ENCODE measurements at regions not wholly inside any gene's neighbourhood (a gene's known extent, or its start where the extent isn't known, plus 50 kb on each side); places are given as distances from the start of the nearest gene placed in this dataset.
"Not testable (repeated sequence)": the region's sequence is repeated elsewhere in the genome, so short reads cannot be mapped to it uniquely, and the experiment has no call there.

- 33 to 46% methylated on average over 2 of the region's 2 CpGs for WGBS, 2 donors (ENCODE audit: low coverage in 1 of 2)
- H3K27me3 ChIP-seq = no peaks in the 10 kb centered on the region
- H3K27ac ChIP-seq = no peak overlapping the region
- intact Hi-C loops (cut with DNase I; ENCODE audit: low total_unique reads) = no loop called here
- DNase-seq = no peak
- no peaks in the 10 kb centered on the region for H3K36me3 ChIP-seq
- H3K4me3 ChIP-seq = no peak overlapping the region
- in situ Hi-C loops (cut with MboI; ENCODE audit: low pct_ligation_motif_present in 1 of 4, low pct_unique_long_range_greater_than_20kb in 1 of 4, low sequenced_read_pairs in 3 of 4) = loop anchor here in 3 of 4 donors (10.0 to 25.0 kb wide), 2 partner anchors 562 to 565 kb away; partner anchors contain the start of gene HTR1A (in 3 of the 3)
- H3K9me3 ChIP-seq = no peaks in the 10 kb centered on the region
- H3K4me1 ChIP-seq = no peaks in the 10 kb centered on the region
- no peak for TF ChIP-seq POLR2A (IDR thresholded peaks at IDR 0.05)
- no peak for TF ChIP-seq CTCF (IDR thresholded peaks at IDR 0.05)
- no peak for TF ChIP-seq EP300 (IDR thresholded peaks at IDR 0.05; ENCODE audit: low read depth)
These were observed 562.2 kb downstream of the HTR1A start for GRCh38 chr5:63400079-63400478.

GRCh38 chr5:63398346-63398745 is 563.9 kb downstream of the HTR1A start:
- TF ChIP-seq POLR2AphosphoS5 (IDR thresholded peaks at IDR 0.05) (no peak), CTCF (IDR thresholded peaks at IDR 0.05) (no peak), POLR2A (IDR thresholded peaks at IDR 0.05) (no peak)
- H3K4me1 ChIP-seq = no peaks in the 10 kb centered on the region
- DNase-seq = no peak
- in situ Hi-C loops (cut with MboI; ENCODE audit: low pct_ligation_motif_present in 1 of 4, low pct_unique_long_range_greater_than_20kb in 1 of 4, low sequenced_read_pairs in 3 of 4) = no loop called here
- H3K27ac ChIP-seq = no peak overlapping the region
- intact Hi-C loops (cut with DNase I; ENCODE audit: low total_unique reads) = no loop called here
- no peaks in the 10 kb centered on the region for H3K27me3 ChIP-seq
- H3K4me3 ChIP-seq = no peak overlapping the region
- 60 to 79% methylated on average over 1 of the region's 1 CpG for WGBS, 2 donors (ENCODE audit: low coverage in 1 of 2)
- H3K36me3 ChIP-seq = no peaks in the 10 kb centered on the region
- H3K9me3 ChIP-seq = no peaks in the 10 kb centered on the region

DNA sequence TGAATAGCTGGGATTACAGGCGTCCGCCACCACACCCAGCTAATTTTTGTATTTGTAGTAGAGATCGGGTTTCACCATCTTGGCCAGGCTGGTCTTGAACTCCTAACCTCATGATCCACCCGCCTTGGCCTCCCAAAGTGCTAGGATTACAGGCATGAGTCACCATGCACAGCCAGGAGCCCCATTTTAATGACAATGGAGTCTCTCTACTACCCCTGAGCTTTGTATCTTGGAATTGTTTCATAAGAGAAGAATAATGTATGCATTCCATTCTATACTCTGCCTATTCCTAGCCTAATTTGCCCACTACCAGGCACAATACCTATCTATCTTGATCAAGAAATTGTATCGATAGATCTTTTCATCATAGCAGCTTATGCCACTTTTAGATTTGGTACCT is 574.1 kb downstream of the HTR1A start:
- H3K27me3 ChIP-seq; H3K4me3 ChIP-seq; in situ Hi-C loops (cut with MboI; ENCODE audit: low pct_ligation_motif_present in 1 of 4, low pct_unique_long_range_greater_than_20kb in 1 of 4, low sequenced_read_pairs in 3 of 4); H3K9me3 ChIP-seq; intact Hi-C loops (cut with DNase I; ENCODE audit: low total_unique reads); H3K4me1 ChIP-seq; H3K36me3 ChIP-seq; DNase-seq; H3K27ac ChIP-seq: not testable (repeated sequence)
- 81 to 100% methylated on average over 2 to 5 of the region's 5 CpGs for WGBS, 2 donors (ENCODE audit: low coverage in 1 of 2)

DNA sequence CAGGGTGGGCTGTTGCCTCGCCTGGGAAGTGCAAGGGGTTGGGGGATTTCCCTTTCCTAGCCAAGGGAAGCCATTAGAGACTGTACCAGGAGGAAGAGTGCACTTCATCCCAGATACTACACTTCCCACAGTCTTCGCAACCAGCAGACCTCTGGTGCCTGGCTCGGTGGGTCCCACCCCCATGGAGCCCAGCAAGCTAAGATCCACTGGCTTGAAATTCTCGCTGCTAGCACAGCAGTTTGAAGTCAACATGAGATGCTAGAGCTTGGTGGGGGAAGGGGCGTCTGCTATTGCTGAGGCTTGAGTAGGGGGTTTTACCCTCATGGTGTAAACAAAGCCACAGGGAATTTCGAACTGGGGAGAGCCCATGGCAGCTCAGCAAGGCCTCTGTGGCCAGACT is 586.4 kb downstream of the HTR1A start:
- intact Hi-C loops (cut with DNase I; ENCODE audit: low total_unique reads) = no loop called here
- H3K4me3 ChIP-seq = no peak overlapping the region
- no peak for DNase-seq
- H3K27ac ChIP-seq = no peak overlapping the region
- WGBS, 2 donors (ENCODE audit: low coverage in 1 of 2) = 60 to 100% methylated on average over 1 to 6 of the region's 6 CpGs
- no peaks in the 10 kb centered on the region for H3K4me1 ChIP-seq
- H3K36me3 ChIP-seq = no peaks in the 10 kb centered on the region
- TF ChIP-seq EP300 (IDR thresholded peaks at IDR 0.05; ENCODE audit: low read depth) (no peak), CTCF (IDR thresholded peaks at IDR 0.05) (no peak), POLR2A (IDR thresholded peaks at IDR 0.05) (no peak), POLR2AphosphoS5 (IDR thresholded peaks at IDR 0.05) (no peak)
- no peaks in the 10 kb centered on the region for H3K27me3 ChIP-seq
- no peaks in the 10 kb centered on the region for H3K9me3 ChIP-seq
- in situ Hi-C loops (cut with MboI; ENCODE audit: low pct_ligation_motif_present in 1 of 4, low pct_unique_long_range_greater_than_20kb in 1 of 4, low sequenced_read_pairs in 3 of 4) = no loop called here

DNA sequence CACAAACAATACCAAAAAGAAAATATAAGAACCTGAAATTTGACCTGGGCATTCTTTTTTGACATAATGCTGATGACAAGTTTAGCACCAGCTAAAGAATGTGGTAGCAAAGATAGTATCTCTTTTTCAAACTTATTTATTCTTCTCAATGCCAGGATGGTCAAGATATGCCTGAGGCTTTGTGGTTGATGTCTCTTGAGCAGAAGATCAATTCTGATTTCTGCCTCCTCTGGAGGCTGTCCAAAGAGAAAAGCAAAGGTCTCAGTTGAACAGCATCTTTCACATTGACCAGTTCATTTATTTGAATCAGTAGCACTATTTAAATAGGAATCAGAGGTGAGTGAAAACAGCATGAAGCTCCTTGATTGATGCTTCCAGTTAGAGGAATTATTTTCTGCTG is 588.2 kb downstream of the HTR1A start:
- TF ChIP-seq POLR2AphosphoS5 (IDR thresholded peaks at IDR 0.05) = no peak
- TF ChIP-seq EP300 (IDR thresholded peaks at IDR 0.05; ENCODE audit: low read depth) = no peak
- TF ChIP-seq CTCF (IDR thresholded peaks at IDR 0.05) = no peak
- no peak for TF ChIP-seq POLR2A (IDR thresholded peaks at IDR 0.05)
- intact Hi-C loops (cut with DNase I; ENCODE audit: low total_unique reads) = no loop called here
- no peaks in the 10 kb centered on the region for H3K9me3 ChIP-seq
- H3K4me1 ChIP-seq = no peaks in the 10 kb centered on the region
- no peaks in the 10 kb centered on the region for H3K36me3 ChIP-seq
- H3K27ac ChIP-seq = no peak overlapping the region
- H3K27me3 ChIP-seq = no peaks in the 10 kb centered on the region
- H3K4me3 ChIP-seq = no peak overlapping the region
- in situ Hi-C loops (cut with MboI; ENCODE audit: low pct_ligation_motif_present in 1 of 4, low pct_unique_long_range_greater_than_20kb in 1 of 4, low sequenced_read_pairs in 3 of 4) = no loop called here
- no peak for DNase-seq

Data from transverse colon (tissue), 4 donors.